Tibial nerve (tissue), 4 donors: ENCODE measurements at regions not wholly inside any gene's neighbourhood (a gene's known extent, or its start where the extent isn't known, plus 50 kb on each side); places are given as distances from the start of the nearest gene placed in this dataset.

Experiments
- DNase-seq, 2 donors: peaks; one replicate each; pipeline ENCODE4 v3.0.0-alpha.2; 2019; ENCODE audit warnings: low spot score in 2 of 2
- H3K27ac ChIP-seq, 4 donors: fragments of 200-600 bp; sonication (generic) in 3 of 4; one replicate each; pipeline ENCODE4 v1.5.1; 2017 to 2019; ENCODE audit warnings: mild to moderate bottlenecking in 1 of 4
- H3K27me3 ChIP-seq, 2 donors: fragments of 200-600 bp; sonication (generic) in 1 of 2; one replicate each; pipeline versions ENCODE4 v1.5.1 to v1.6.0; 2017 to 2019
- H3K36me3 ChIP-seq, 3 donors: fragments of 200-600 bp; sonication (generic); one replicate each; pipeline ENCODE4 v1.5.1; 2018 to 2019
- H3K4me1 ChIP-seq, 4 donors: fragments of 200-600 bp; sonication (generic) in 3 of 4; one replicate each; pipeline ENCODE4 v1.5.1; 2017 to 2019
- H3K4me3 ChIP-seq, 4 donors: fragments of 200-600 bp; sonication (generic) in 3 of 4; one replicate each; pipeline ENCODE4 v1.5.1; 2017 to 2019; ENCODE audit warnings: mild to moderate bottlenecking in 1 of 4, moderate library complexity in 1 of 4
- H3K9me3 ChIP-seq, 4 donors: fragments of 200-600 bp; sonication (generic) in 3 of 4; one replicate each; pipeline ENCODE4 v1.5.1; 2017 to 2019
- EP300 ChIP-seq, 2 donors: sonication (generic); formaldehyde crosslinking; IDR thresholded peaks; one replicate each; pipeline ENCODE4 v1.6.1; 2017; ENCODE audit warnings: antibody characterized with exemption in 2 of 2, mild to moderate bottlenecking in 1 of 2
- POLR2A ChIP-seq, 2 donors: fragments of 450-650 bp; IDR thresholded peaks; one replicate each; pipeline ENCODE4 v1.6.1; 2017; ENCODE audit warnings: antibody characterized with exemption in 2 of 2, mild to moderate bottlenecking in 2 of 2, moderate library complexity in 2 of 2
- WGBS, 2 donors: methylation state at CpG; one replicate each; pipeline ENCODE4 v1.1.5; 2018; 5-methylcytosine and 5-hydroxymethylcytosine counted together
- TF ChIP-seq, protein P1 (sequence below), 5 experiments: fragments of 200-600 bp in 3 of 5; fragments of 450-650 bp in 2 of 5; sonication (generic) in 3 of 5; IDR thresholded peaks; one replicate each; pipeline ENCODE4 v1.5.1; 2016 to 2019; ENCODE audit warnings: antibody characterized with exemption in 5 of 5, mild to moderate bottlenecking in 3 of 5, moderate library complexity in 2 of 5

DNA sequence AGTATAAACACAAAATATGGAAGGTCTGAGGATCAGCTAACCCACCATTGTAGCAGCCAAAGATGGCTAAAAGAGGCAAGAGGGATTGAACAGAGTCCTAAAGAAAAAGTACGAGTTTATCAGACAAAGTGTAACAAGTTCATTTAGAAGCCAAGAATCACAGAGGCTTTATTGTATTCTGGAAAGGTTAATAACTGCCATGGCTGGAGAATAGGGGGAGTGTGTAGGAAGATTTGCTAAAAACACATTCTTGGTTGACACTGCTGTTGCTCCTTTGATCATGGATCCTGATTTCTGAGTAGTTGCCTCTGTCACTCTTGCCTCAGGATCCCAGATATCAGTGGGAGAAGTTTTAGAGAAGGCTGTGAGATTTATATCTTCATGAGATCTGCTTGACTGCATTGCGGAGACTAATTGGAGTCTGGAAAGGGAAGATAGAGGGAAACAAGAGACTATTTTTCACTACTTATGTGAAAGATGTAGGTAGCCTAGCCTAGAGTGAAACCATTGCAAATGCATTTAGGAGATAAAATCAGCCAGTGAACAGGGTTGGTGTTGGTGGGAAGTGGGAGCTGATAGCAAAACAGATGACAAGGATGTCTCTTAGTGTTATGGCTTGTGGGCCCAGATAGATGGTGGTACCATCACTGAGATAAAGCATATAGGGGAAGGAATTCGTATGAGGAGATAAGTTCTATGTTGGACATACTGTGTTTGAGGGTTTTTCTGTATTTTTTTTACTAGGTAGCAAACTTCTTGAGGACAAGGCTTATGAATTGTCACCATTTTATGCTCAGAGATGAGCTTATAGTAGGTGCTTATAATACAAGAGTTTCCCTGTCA, 402.9 kb upstream of the PDE3A start:
- no peak for DNase-seq
- Histone ChIP-seq H3K4me3 (no peak overlapping the region), H3K36me3 (no peaks in the 10 kb centered on the region), H3K27me3 (no peaks in the 10 kb centered on the region), H3K27ac (no peak overlapping the region), H3K9me3 (no peaks in the 10 kb centered on the region), H3K4me1 (peaks cover 0 to 7% (median 0%) of the 10 kb centered on the region in 4 donors)
- TF ChIP-seq EP300 (IDR thresholded peaks at IDR 0.05) (no peak), POLR2A (IDR thresholded peaks at IDR 0.05) (no peak)
- TF ChIP-seq, protein P1, sequence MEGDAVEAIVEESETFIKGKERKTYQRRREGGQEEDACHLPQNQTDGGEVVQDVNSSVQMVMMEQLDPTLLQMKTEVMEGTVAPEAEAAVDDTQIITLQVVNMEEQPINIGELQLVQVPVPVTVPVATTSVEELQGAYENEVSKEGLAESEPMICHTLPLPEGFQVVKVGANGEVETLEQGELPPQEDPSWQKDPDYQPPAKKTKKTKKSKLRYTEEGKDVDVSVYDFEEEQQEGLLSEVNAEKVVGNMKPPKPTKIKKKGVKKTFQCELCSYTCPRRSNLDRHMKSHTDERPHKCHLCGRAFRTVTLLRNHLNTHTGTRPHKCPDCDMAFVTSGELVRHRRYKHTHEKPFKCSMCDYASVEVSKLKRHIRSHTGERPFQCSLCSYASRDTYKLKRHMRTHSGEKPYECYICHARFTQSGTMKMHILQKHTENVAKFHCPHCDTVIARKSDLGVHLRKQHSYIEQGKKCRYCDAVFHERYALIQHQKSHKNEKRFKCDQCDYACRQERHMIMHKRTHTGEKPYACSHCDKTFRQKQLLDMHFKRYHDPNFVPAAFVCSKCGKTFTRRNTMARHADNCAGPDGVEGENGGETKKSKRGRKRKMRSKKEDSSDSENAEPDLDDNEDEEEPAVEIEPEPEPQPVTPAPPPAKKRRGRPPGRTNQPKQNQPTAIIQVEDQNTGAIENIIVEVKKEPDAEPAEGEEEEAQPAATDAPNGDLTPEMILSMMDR (IDR thresholded peaks at IDR 0.05): no peak
- WGBS, 2 donors: 72 to 73% methylated on average over 3 of the region's 3 CpGs

DNA sequence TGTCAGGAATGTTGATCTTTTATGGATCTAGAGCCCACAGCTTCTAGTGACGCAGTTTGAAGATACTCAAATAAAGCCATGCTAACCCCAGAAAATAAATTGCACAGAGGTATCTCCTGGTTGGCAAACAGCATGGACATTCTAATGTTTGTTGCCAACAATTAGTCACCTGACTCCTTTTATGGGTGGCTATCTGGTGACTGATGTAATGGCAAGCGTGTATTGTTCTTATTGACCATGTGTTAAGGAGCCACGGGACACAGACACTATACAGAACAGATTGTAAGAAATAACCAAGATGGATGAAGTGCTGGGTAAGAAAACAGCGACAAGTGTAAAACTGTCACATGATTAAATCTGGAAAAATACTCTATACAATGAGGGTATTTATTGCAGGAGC, 401.3 kb upstream of the PDE3A start:
- H3K27ac ChIP-seq: no peak overlapping the region
- no peaks in the 10 kb centered on the region for H3K27me3 ChIP-seq
- TF ChIP-seq, protein P1 (IDR thresholded peaks at IDR 0.05): no peak
- TF ChIP-seq POLR2A (IDR thresholded peaks at IDR 0.05): no peak
- no peak for TF ChIP-seq EP300 (IDR thresholded peaks at IDR 0.05)
- H3K4me3 ChIP-seq: no peak overlapping the region
- peaks cover 0 to 7% (median 0%) of the 10 kb centered on the region in 4 donors for H3K4me1 ChIP-seq
- no peaks in the 10 kb centered on the region for H3K9me3 ChIP-seq
- 64 to 69% methylated on average over 4 of the region's 4 CpGs for WGBS, 2 donors
- no peak for DNase-seq
- no peaks in the 10 kb centered on the region for H3K36me3 ChIP-seq

DNA sequence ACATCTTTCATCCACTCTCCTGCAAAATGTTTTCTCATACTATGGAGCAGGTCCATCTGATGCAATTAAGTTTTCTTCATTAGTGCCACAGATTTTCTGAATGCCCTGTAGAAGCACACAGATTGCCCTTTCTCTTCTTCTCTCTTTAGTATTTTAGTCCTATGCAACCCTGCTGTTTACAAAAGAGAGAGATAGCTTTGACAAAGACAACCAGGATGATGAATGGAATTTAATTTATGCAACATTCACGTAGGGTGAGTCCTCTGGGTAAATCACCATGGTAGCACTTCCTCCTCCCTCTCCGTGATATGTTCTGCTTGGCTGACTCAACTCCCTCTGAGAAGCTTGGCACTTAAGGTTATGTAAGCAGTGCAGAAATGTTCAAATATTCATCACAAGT, 400.9 kb upstream of the PDE3A start:
- WGBS, 2 donors: 2% methylated on average over 2 of the region's 2 CpGs
- H3K4me3 ChIP-seq: no peak overlapping the region
- TF ChIP-seq, protein P1 (IDR thresholded peaks at IDR 0.05): no peak
- TF ChIP-seq EP300 (IDR thresholded peaks at IDR 0.05) (peak in 1 of 2 donors; percentile 74), POLR2A (IDR thresholded peaks at IDR 0.05) (no peak)
- H3K36me3 ChIP-seq: no peaks in the 10 kb centered on the region
- peaks cover 0 to 7% (median 0%) of the 10 kb centered on the region in 4 donors for H3K4me1 ChIP-seq
- peak in 1 of 2 donors; percentile 20 for DNase-seq
- H3K27me3 ChIP-seq: no peaks in the 10 kb centered on the region
- no peak overlapping the region for H3K27ac ChIP-seq
- H3K9me3 ChIP-seq: no peaks in the 10 kb centered on the region

DNA sequence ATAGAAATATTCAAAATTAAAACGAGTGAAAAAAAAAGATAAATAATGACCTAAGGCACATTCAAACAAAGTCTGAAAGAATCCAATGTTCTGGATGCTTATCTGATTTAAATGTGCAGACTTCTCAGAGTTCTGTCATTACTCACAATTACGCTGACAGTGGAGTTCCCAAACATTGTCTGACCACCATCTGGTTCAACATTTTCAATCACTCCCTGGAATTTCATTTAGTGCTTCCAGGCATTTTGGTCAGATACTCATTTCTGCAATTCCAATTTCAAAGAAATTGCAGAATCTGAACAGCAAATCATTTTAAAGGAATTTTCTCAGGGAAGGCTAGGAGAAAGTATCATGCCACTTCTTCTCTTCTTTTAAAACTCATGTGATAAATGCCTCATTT, 398.2 kb upstream of the PDE3A start:
- no peaks in the 10 kb centered on the region for H3K27me3 ChIP-seq
- H3K4me1 ChIP-seq: peaks cover 0 to 7% (median 0%) of the 10 kb centered on the region in 4 donors
- H3K9me3 ChIP-seq: no peaks in the 10 kb centered on the region
- TF ChIP-seq EP300 (IDR thresholded peaks at IDR 0.05) (no peak), POLR2A (IDR thresholded peaks at IDR 0.05) (no peak)
- TF ChIP-seq, protein P1 (IDR thresholded peaks at IDR 0.05): no peak
- H3K4me3 ChIP-seq: no peak overlapping the region
- H3K36me3 ChIP-seq: no peaks in the 10 kb centered on the region
- no peak for DNase-seq
- WGBS, 2 donors: 35 to 49% methylated on average over 2 of the region's 2 CpGs
- H3K27ac ChIP-seq: no peak overlapping the region

DNA sequence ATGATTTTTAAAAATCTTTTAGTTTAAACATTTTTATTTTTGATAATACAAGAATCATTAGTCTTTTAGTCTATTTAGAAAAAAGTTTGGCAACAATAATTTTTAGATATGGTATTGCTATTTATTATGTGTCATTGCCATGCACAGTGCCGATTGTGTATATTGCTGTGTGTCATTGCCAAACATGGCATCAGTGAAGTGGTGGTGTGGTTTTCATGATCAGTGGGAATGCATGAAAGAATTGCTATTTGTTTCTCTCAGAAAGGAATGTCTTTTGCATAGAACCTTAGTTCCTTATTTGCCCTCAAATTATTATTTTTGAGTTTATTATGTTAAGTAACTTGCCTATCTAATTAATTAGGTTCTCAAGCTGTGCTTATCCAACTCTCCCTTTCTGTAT, 397.5 kb upstream of the PDE3A start:
- Histone ChIP-seq H3K27me3 (no peaks in the 10 kb centered on the region), H3K27ac (no peak overlapping the region), H3K36me3 (no peaks in the 10 kb centered on the region), H3K4me3 (no peak overlapping the region), H3K9me3 (no peaks in the 10 kb centered on the region), H3K4me1 (peaks cover 0 to 7% (median 0%) of the 10 kb centered on the region in 4 donors)
- no peak for DNase-seq
- WGBS, 2 donors: 66 to 85% methylated on average over 1 of the region's 1 CpG
- TF ChIP-seq EP300 (IDR thresholded peaks at IDR 0.05): no peak
- TF ChIP-seq, protein P1 (IDR thresholded peaks at IDR 0.05): no peak
